Inflammatory macrophage treated with lipopolysaccharide for 4 hours (primary cell): ENCODE measurements at regions not wholly inside any gene's neighbourhood (a gene's known extent, or its start where the extent isn't known, plus 50 kb on each side); places are given as distances from the start of the nearest gene placed in this dataset.

Experiments used
- DNase-seq: peaks from one replicate; pipeline ENCODE4 v3.0.0-alpha.2; 2020

DNA sequence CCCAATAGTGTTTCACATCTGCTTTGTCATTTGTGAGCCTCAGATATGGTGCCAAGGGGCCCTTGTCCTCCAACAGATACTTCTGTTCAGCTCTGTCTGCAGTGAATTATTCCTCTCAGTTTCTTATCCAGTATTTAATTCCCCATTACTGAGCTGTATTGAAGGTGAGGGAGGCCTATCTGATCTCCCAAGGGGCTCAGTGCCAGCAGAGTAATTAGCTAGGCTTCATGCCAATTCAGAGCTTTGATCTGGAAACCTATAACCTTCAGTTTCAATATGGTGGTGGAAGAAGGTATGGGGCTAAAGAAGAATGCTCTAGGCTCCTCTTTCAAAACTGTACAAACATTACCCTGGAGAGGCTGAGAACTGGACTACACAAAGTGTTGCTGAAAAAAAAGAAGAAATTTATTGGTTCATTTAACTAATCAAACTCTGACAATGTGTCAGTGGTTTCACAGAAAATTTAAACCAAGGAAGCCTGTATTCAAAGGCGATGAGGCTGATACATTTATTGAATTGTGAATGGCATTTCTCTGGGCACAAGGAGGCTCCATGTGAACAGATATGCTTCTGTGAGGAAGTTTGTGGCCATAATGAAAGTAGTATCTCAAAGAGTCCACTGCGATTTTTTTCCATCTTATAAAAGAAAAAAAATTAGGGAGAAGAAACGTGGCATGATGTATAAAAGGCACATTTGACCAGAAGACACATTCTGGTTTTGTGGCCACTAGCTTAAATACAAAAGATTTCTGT lies 397.8 kb downstream of the TLE4 start:
- no peak for DNase-seq

DNA sequence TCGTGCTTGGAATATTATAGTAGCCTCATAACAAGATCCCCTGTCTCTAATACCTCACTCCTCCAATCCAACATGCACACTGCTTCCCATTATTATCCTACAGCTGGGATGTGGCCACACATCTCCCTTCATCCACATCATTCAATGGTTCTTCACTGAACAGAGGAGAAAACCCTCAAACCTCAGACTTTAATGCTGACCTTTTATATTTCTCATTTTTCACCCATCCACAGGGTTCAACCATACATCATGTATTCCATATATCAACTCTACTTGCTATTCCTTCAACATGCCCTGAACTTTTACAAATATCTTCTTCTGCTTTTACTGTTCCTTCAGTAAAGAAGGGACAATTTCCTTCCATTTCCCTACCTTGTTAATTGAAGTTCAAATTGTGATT lies 396.8 kb downstream of the TLE4 start:
- DNase-seq: no peak

DNA sequence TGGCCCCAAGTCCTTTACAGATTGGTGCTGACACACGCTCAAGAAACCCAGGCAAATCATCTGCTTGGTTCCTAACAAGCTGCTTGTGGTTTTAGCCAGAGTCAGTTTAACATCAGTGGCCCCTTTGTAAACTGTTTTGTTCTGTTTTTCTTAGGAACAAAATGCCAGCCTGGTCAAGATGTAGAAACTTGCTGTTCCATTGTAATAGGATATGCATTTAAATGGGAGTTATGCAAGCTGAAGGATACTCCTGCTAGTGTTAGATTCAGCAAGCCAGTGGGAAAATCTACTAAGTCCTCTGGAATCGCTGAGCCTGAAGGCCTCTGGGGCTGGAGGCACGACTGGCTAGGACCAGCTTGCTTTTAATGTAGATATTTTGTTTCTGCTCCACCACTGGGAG lies 391.1 kb downstream of the TLE4 start:
- DNase-seq: no peak

DNA sequence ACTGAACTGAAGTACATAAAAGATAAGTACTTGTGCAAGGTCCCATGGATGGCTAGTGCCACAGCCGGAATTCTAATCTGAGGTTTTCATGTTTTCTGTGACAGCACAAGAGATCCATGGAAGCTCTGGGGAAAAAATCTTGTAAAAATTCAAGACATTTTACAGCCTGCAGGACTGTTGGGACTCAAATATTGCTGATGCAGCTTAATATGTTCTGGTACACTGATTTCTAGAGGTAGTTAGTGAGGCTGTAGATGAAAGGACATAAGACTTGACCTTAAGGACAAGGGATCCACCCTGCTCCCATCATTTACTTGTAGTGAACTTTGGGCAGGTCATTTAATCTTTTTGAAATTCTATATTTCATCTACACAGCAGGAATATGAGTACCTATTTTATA lies 390.4 kb downstream of the TLE4 start:
- DNase-seq: no peak

DNA sequence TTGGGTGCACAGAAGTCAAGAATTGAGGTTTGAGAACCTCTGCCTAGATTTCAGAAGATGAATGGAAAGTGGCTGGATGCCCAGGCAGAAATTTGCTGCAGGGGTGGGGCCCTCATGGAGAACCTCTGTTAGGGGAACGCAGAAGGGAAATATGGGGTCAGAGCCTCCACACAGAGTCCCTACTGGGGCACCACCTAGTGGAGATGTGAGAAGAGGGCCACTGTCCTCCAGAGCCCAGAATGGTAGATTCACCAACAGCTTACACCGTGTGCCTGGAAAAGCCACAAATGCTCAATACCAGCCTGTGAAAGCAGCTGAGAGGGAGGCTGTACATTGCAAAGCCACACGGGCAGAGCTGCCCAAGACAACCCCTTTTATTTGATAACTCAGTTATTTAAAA lies 383.5 kb downstream of the TLE4 start:
- no peak for DNase-seq

DNA sequence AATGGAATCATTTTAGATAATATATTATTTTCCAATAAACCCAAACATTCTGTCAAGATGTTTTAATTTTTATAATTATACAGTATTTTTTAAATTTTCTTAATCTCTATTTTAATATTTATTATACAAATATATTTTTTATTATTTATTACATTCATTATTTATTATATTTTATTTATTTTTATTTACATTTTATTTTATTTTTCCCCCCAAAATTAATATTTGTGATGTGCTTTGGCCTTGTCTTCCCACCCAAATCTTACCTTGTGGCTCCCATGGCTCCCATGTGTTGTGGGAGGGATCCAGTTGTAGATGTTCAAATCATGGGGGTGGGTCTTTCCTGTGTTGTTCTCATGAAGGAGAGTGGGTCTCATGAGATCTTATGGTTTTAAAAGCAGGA lies 382.1 kb downstream of the TLE4 start:
- DNase-seq: no peak

DNA sequence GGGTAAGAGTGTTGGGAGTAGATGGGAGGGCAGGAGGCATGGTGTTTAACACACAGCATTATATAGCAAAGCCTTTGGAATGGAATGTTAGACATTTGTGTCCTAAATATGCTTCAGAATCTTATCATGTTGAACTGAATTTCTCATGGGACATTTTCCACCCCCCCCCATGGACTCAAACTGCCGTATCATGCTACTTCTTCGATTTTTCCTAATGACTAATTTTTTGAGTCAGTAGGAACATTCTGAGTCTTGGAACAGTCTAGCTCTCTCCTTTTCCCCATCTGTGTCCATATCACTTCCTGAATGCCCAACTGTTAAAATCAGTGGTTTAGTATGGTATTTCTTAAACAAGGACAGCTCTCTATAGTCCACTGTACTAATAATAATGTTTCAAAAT lies 380.6 kb downstream of the TLE4 start:
- DNase-seq: no peak

DNA sequence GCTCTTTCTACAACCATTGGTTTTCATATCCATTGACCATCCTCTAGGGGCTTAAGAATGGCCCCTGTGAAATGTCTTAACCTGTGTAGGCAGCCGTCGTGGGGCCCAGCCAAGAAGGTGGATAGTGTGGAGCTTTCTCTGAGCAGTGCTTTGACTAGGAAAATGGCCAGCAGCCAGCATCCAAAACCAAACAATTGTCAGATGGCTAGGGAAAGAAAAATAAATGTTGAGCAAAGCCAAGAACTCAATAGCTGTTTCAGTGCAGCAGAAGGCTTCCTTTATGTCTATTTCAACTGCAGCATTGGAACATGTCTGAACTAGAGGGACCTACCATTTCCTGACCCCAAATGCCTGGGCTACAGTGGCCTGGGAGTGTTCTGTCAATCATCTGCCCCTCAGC lies 374.9 kb downstream of the TLE4 start:
- no peak for DNase-seq

DNA sequence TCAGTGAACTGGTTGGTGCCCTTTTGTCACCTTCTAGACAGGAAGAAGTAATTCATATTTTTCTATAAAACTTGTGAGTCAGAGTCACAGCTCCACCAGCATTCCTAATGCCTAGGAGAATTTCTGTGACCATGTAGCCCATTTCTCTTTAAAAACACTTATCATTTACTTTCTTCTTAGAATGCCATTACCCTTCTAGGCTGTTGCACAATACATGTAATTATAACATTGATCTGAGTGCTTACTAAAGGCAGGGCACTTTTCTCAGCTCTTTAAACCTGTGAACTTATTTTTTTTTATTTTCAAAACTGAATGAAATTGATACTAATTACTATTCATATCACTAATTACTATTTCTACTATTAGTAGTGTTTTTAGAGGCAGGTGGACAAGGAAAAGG lies 373.7 kb downstream of the TLE4 start:
- DNase-seq: no peak

DNA sequence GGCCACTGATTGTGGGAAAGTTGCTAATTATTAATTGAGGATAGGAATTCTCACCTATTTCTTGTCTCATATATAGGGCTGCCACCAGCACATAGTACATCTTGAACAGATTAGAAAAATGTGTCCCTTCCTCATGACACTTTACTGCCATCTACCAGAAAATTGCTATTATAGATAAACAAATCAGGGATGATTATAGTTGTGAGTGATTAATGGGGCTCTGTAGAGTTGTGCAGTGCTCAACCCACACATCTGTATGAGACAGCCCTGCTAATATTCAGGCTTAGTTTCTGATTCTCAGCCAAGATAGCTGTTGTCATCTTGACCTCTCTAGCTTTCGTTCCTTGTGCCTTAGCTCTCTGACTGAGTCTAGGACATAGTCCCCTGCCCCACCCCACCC lies 373.3 kb downstream of the TLE4 start:
- DNase-seq: peak; percentile 2

DNA sequence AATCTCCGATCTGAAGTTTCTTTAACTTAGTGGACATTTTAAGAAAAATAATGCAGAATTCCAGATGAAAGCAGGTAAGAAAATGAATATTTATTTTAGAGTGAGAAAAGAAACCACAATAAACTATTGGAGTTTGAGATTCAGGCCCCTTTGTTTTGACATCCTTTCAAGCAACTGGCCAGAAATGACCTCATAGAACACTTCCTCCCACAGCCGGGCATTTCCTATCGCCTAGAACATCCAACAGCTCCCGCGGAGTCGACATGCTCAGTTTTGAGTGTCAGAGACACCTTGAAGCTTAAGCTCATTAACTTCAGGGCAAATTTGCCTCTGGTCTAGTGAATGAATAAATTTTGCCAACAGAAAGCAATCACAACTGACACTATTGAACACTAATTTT lies 369.2 kb downstream of the TLE4 start:
- DNase-seq: no peak

DNA sequence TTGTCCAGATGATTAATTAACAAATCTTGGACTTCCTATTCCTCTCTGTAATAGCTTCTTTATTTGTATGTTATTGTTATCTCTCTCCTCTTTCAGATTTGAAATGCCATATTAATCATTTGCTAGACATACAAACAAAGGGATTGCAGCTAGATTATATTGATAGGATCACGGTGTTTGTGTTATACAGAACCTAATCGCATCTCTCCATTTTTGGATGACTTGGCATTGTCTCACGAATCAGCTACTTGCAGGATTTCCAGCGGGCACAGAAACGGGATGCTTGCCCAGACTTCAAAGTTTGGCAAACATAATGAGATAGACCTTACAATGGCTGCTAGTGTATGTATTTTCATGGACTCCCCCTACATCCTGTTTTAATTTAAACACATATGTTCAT lies 368.1 kb downstream of the TLE4 start:
- no peak for DNase-seq

DNA sequence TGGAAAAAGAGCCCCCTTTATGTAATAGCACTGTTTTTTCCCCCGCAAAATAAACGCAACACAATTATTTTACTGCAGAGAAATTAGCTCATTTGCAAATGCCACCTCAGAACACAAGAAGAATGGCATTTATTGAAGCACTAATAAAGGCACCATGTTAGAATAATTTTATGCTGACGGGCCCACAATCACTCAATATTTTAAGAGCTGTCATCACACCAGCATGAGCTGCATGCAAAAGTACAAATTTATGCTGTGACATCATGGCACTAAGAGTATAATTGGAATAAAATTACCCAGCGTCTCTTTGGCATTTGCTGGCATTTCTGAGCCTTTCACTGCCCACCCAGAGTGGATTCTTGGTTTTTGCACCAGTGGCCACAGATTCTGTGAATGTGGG lies 364.6 kb downstream of the TLE4 start:
- no peak for DNase-seq

DNA sequence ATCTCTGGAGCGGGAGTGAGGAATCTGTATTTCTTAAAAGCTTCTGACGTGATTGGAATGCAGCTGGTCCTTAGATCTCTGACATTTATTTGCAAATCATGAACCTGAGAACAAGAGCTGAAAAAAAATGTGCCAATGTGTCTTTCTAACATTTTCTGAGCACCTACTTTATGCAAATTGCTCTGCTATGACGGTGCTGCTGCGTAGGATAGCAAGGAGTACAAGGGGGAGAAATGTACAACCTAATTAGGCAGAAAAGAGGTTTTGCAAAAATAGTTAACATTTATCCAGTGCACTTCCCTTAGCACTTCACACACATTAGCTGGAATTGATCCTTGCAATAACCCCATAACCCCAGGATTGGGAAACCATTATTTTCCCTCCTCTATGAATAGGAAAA lies 357.5 kb downstream of the TLE4 start:
- no peak for DNase-seq

DNA sequence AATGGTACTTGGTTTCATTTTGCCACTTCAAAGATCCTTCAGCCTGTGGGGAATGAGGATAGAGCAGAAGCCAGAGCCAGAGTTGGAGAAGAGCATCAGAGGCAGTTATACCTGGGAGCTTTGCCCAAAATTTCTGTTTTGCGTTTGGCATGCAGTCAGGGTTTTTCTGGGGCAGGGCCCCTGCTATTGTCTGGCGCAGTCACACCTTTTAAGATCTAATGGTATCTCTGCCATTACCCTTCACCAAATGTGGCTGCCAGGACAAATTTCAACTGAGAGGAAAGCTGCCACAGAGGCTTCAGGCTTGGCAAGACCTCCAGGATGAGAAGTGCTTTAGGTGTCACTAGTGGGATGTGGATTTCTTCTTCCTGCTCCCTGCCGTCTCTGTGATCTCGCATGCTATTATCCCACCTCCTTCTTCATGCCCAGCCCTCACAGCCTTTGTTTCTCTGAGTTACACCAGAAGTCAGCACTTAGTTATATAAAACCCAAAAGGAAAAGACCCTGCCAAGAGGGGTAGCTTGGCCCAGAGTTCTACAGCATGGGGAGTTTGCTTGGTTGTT lies 357.0 kb downstream of the TLE4 start:
- DNase-seq: no peak

DNA sequence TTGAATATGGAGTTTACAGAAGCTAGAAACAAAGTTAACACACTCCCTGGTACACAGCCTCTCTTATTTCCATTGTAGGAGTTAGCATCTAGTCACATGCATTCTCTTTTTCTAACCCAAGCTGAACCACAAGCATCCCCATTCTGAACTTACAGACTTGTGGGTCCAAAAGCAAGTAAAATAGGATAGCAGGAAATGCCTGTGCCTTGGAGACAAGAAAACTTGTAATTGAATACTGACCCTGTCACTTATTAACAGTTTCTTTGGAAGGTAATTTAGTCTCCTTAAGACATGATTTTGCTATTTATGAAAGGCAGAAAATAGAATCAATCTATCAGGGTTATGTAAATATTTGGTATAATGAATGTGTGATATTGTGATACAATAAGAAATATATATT lies 353.6 kb downstream of the TLE4 start:
- no peak for DNase-seq

DNA sequence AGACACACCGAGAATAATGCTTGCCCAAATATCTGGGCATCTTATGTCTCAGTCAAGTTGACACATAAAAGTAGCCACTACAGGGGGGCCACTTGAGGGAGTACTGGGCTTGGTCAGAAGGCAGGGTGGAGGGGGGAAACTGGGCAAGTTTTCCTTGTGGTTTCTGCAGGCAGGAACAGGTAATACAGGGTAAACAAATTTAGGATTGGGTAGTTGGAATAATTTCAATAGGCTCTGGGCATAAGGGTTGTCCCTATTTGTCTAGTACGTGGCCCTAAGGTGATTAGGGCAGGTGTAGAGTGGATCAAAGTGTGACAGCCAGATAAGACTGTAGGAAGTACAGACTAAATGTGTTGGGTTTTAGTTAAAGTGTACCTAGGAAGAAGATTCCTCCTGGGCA lies 353.1 kb downstream of the TLE4 start:
- no peak for DNase-seq

DNA sequence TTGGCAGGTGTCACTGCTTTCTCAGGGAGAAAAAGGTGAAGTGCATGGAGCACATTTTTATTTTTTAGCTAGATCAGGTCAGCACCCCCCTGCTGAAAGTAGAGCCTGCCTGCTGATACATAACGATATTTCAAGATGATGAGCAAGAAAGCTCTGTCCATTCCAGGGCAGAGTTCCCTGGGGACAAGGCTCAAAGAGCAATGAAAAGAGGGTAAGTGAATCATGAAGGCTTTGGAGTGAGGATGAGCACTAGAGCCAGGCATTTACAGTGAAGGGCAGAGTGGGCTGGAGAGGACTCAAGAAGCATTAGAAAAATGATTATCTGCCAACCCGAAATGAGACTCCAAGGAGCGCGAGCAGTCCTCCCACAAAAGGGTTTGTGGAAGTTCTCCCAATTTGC lies 345.7 kb downstream of the TLE4 start:
- no peak for DNase-seq

DNA sequence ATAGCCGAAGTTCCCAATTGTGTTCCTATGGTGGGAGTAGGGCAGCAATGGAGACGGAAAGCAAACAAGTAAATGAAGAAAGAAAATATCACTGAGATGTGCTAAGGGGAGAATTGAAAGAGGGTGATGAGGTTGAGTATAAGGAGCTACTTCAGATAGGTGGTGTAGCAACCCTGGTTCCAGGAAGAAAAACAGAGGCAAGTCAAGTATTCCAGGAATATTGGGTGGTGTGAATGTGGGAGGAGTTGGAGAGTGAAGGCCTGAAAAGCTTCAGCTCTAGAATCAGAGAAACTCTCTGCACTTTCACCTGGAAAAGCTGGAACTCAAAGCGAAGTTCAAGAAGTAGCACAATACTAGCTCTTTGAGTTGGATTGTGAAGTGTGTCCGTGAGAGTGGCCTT lies 342.1 kb downstream of the TLE4 start:
- DNase-seq: no peak

DNA sequence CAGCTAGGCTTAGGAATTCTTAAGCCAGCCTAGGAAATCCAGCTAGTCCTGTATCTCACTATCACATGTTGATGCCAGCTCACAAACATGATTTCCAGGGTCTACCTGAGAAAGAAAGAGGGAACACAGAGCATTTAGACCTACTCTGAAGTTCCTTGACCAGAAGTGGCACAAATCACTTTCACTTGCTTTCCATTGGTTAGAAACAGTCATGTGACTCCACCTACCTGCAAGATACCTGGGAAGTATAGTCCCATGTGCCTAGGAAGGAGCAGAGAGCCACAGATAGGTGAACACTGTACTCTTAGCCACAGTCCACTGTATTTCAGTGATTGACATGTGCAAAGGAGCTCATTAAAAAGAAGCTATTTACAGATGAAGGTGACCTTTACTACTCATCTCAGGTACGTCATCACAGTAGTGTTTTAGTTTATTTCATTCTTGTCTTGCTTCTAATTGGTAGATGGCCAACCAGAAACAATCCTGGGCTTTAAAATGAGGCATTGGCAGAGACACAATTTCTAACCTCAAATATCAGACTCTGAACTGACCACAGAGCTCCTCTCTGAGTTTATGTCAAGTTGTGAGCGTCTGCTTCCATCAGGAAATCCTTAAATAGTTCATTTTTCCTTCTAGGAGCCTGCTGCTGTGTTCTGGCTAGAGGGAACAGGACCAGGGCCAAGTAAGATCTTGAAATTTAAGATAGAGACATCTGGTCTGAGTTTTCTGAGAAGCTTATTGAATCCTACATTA lies 340.7 kb downstream of the TLE4 start:
- DNase-seq: no peak

DNA sequence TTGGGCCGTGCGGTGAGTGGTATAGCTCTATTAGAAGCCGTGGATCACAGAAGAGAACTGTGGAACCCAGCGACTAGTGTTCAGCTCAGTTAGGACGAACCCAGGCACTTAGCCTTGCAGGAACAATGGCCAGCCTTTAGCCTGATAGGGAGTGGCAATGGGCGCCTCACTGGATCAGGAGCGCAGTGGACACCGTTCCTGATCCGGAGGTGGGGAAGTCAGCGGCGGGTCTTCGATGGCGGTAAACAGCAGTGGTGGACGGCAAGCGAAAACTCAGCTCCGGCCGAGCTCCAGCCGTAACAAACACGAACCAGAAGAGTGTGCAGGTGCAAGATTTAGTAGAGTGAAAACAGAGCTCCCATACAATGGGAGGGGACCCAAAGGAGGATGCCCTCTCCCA lies 340.0 kb downstream of the TLE4 start:
- no peak for DNase-seq

DNA sequence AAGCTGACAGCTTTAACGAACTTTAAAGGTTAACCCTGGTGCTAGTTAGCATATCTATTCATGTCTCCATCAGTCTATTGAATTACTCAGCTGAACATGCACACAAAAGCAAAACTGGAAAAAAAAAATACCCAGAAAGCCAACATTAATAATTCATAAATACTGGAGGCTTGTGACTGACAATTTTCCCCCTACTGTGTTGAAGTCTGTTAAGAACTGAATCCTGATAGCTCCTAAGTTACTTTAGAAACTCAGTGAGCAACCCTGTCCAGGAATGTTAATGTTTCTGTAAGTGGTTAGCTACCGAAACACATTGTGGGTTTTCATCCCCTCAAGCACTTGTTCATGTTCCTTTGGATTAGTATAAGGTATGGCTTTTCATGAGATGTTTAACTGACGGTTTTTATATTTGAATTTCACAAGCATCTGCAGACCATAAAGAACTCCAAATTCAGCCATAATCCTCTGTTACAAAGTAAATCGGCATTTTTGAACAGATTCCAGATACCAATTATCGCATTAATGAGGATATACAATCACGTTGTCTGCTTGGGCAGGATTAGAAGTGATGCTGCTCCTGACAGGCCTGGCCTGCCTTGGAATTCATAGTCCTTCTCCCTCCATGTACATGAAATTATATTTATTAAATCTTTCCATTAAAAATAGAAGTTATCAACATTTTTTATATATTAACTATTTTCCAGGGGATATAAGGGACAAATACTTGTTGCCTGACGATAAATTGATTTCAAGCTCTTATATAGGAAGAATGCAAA lies 331.2 kb downstream of the TLE4 start:
- DNase-seq: no peak

DNA sequence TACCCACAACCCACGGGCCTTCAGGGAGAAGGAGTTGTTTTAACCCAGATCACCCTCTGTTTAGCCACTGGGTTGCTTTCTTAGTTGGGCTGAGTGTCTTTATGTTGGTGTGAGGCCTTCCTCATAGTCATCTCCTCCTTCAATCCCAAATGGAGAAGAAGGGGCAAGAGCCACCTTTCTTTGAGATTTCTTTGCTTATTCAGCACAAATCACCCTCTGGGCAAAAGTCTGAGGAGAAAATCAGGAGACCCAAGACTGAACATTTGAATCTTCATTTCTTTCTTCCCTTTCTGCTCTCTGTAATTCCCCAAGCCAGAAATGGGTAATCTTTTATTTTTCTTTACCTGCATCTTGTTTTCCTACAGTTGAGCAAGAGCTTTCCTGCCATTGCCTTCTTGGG lies 329.0 kb downstream of the TLE4 start:
- no peak for DNase-seq
